NT2/D1 (cell line): ENCODE measurements at regions not wholly inside any gene's neighbourhood (a gene's known extent, or its start where the extent isn't known, plus 50 kb on each side); places are given as distances from the start of the nearest gene placed in this dataset.

ENCODE experiments used
- SUZ12 ChIP-seq: IDR thresholded peaks from 2 replicates; pipeline ENCODE4 v1.6.1; 2011; ENCODE audit not compliant: insufficient read length, insufficient read depth; ENCODE audit errors: extremely low read depth
- YY1 ChIP-seq: IDR thresholded peaks from 2 replicates; pipeline ENCODE4 v1.6.1; 2011; ENCODE audit not compliant: insufficient read length, insufficient read depth
- ZNF274 ChIP-seq: IDR thresholded peaks from 2 replicates; pipeline ENCODE4 v1.6.1; 2011; ENCODE audit warnings: mild to moderate bottlenecking, low read depth, low read length

- TF ChIP-seq YY1 (no peak), ZNF274 (no peak), SUZ12 (no peak)
Observed at GRCh38 chr3:31440878-31441277, 91.8 kb upstream of the STT3B start.
